Activated B cell treated with CpG ODN at 0.5 μM for 24 hours (primary cell): ENCODE measurements at regions not wholly inside any gene's neighbourhood (a gene's known extent, or its start where the extent isn't known, plus 50 kb on each side); places are given as distances from the start of the nearest gene placed in this dataset.

ENCODE experiments used
- ATAC-seq: fragments of 200-7000 bp; cut with Tn5 transposase; one replicate; pipeline ENCODE4 v1.10.0; 2021; ENCODE audit warnings: low read depth, mild to moderate bottlenecking, moderate library complexity
- CTCF ChIA-PET: fragments of 350-600 bp; sonication (Branson Sonifier 250); formaldehyde crosslinking; loops from one replicate; lab custom pipeline; 2021; ENCODE audit warnings: antibody characterized with exemption; lab: Charles Lee
- POLR2A ChIA-PET: fragments of 350-600 bp; sonication (Branson Sonifier 250); formaldehyde crosslinking; loops from one replicate; lab custom pipeline; 2021; ENCODE audit warnings: antibody characterized with exemption; lab: Charles Lee
- DNase-seq: peaks from one replicate; pipeline ENCODE4 v3.0.0; 2022
- H3K27ac Mint-ChIP-seq: one replicate; pipeline ENCODE4 v1.8.0; 2020; ENCODE audit warnings: mixed read lengths
- H3K27me3 Mint-ChIP-seq: one replicate; pipeline ENCODE4 v1.8.0; 2021; ENCODE audit warnings: mixed read lengths
- H3K36me3 Mint-ChIP-seq: one replicate; pipeline ENCODE4 v1.8.0; 2021; ENCODE audit warnings: low read depth, mixed read lengths
- H3K4me1 Mint-ChIP-seq: one replicate; pipeline ENCODE4 v1.8.0; 2021; ENCODE audit warnings: mixed read lengths
- H3K4me3 Mint-ChIP-seq: one replicate; pipeline ENCODE4 v1.8.0; 2020; ENCODE audit warnings: mild to moderate bottlenecking, mixed read lengths
- H3K9me3 Mint-ChIP-seq: one replicate; pipeline ENCODE4 v1.8.0; 2020; ENCODE audit warnings: mixed read lengths
- intact Hi-C: fragments of 100-400 bp; cut with micrococcal nuclease; formaldehyde crosslinking; loops from one replicate; pipeline ENCODE4 v1.15.1; 2024
- TF ChIP-seq, protein P1 (sequence below): fragments of 200-600 bp; IDR thresholded peaks from one replicate; pipeline ENCODE4 v1.8.0; 2022; ENCODE audit warnings: antibody characterized with exemption, mild to moderate bottlenecking

DNA sequence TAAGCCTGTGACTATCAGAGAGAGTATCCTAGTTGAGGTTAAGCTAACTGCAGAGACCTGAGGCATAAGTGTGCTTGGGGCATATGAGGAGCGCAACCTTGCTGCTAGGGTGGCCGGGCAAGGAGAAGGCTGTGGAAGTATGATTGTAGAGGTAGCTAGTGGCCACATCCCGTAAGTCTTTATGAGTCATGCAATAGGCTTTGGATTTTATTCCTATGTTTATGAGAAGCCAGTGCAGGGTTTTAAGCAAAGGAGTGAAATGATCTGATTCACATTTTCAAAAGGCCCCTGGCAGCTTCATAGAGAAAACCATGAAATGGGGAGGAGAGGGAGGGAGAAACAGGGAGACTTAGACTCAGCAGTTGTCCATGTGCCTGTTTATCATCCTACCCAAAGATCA lies 92.1 kb upstream of the WDFY3 start:
- CTCF ChIA-PET, result no interaction called here
- ATAC-seq (no peak), DNase-seq (no peak)
- intact Hi-C loops, result no loop called here
- Mint-ChIP-seq H3K36me3 (no peaks in the 10 kb centered on the region), H3K27me3 (peaks cover 10% of the 10 kb centered on the region), H3K4me1 (no peaks in the 10 kb centered on the region), H3K4me3 (no peak overlapping the region), H3K9me3 (no peaks in the 10 kb centered on the region), H3K27ac (no peak overlapping the region)
- POLR2A ChIA-PET, result no interaction called here
- TF ChIP-seq, protein P1, sequence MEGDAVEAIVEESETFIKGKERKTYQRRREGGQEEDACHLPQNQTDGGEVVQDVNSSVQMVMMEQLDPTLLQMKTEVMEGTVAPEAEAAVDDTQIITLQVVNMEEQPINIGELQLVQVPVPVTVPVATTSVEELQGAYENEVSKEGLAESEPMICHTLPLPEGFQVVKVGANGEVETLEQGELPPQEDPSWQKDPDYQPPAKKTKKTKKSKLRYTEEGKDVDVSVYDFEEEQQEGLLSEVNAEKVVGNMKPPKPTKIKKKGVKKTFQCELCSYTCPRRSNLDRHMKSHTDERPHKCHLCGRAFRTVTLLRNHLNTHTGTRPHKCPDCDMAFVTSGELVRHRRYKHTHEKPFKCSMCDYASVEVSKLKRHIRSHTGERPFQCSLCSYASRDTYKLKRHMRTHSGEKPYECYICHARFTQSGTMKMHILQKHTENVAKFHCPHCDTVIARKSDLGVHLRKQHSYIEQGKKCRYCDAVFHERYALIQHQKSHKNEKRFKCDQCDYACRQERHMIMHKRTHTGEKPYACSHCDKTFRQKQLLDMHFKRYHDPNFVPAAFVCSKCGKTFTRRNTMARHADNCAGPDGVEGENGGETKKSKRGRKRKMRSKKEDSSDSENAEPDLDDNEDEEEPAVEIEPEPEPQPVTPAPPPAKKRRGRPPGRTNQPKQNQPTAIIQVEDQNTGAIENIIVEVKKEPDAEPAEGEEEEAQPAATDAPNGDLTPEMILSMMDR, result no peak

DNA sequence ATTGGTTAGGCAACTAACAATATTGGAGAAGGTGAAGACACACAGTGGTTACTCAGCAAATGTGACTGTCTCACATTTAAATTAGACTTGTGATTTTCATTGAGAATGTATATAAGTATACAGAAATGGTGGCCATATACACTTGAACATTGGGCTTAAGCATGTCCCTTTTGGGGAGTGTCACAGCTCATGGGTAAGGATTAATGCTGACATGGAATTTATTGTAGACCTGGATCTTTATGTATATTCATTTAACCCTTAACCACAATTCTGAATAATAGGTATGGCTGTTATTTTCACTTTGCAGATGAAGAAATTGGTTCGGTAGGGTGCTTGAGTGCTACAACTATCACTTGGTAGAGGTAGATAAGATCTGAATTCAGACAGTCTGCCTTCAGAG lies 95.5 kb upstream of the WDFY3 start:
- Mint-ChIP-seq H3K4me1 (no peaks in the 10 kb centered on the region), H3K27me3 (peaks cover 14% of the 10 kb centered on the region), H3K36me3 (no peaks in the 10 kb centered on the region), H3K27ac (no peak overlapping the region), H3K9me3 (no peaks in the 10 kb centered on the region), H3K4me3 (no peak overlapping the region)
- POLR2A ChIA-PET, result no interaction called here
- CTCF ChIA-PET, result no interaction called here
- intact Hi-C loops, result no loop called here
- no peak for DNase-seq
- no peak for ATAC-seq
- TF ChIP-seq, protein P1, result no peak

DNA sequence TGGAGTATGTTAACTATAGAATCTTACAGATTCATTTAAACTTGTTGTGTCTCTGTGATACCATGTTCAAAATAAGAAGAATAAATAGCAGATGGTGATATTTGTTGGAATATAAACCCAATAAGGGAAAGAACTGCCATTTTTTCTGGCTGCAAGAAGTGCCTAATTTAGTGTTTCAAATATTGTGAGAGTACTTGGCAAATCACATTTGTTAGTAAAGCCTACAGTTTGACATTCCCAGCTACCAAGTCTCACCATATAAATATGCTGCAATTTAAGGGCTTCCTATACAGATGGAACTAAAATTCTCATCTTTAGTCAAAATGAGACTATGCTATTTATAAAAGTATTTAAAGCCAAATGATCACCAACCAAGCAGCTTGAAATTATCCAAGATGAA lies 96.0 kb upstream of the WDFY3 start:
- DNase-seq (no peak), ATAC-seq (no peak)
- Mint-ChIP-seq H3K27ac (no peak overlapping the region), H3K4me1 (no peaks in the 10 kb centered on the region), H3K4me3 (no peak overlapping the region), H3K27me3 (peaks cover 14% of the 10 kb centered on the region), H3K9me3 (no peaks in the 10 kb centered on the region), H3K36me3 (no peaks in the 10 kb centered on the region)
- intact Hi-C loops, result no loop called here
- POLR2A ChIA-PET, result no interaction called here
- CTCF ChIA-PET, result no interaction called here
- TF ChIP-seq, protein P1, result no peak

DNA sequence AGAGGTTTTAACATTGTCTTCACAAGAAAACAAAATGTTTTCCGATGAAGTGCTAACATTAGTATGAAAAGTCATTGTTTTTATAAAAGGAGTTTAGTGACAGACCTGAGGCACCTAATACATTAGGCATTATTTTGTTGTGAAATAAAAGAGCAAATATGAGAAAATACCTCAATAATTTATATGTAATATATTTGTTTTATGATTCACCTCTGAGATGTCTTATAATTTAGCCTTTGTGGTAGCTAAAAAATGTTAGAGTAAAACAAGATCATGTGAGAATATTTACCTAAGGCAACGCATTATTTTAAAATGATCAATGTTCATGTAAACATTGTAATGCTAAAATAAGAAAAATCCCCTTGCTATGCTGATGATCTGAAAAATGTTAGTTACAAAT lies 100.9 kb upstream of the WDFY3 start:
- H3K27ac Mint-ChIP-seq, result no peak overlapping the region
- peaks cover 11% of the 10 kb centered on the region for H3K27me3 Mint-ChIP-seq
- no peak for ATAC-seq
- H3K9me3 Mint-ChIP-seq, result no peaks in the 10 kb centered on the region
- H3K4me1 Mint-ChIP-seq, result no peaks in the 10 kb centered on the region
- intact Hi-C loops, result no loop called here
- POLR2A ChIA-PET, result no interaction called here
- no peak overlapping the region for H3K4me3 Mint-ChIP-seq
- no peaks in the 10 kb centered on the region for H3K36me3 Mint-ChIP-seq
- no peak for DNase-seq
- TF ChIP-seq, protein P1, result no peak
- CTCF ChIA-PET, result interaction anchor here (1.1 kb wide), 1 partner anchor 33 kb away, joined by 3 read pairs; no protein-coding TSS in a partner anchor

DNA sequence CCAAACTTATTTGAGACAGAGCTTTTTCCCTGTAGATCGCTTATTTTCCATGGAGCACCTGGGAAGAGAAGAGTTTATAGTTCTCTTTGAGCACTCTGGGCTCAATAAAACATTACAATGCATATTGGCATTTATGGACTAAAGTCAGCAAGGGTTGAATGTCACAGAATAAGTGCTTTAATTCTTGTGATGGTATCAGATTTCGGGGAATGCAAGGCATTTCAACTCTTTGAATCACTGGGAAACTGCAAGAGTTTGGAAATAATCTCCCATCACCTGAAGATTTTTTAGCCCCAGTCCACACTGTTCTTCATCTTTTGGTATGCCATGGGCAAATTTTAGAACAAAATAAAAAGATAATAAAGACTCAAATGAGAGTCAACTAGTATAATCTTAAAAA lies 111.5 kb upstream of the WDFY3 start:
- ATAC-seq (no peak), DNase-seq (no peak)
- intact Hi-C loops, result no loop called here
- POLR2A ChIA-PET, result no interaction called here
- Mint-ChIP-seq H3K4me3 (no peak overlapping the region), H3K27me3 (peaks cover 15% of the 10 kb centered on the region), H3K27ac (no peak overlapping the region), H3K36me3 (no peaks in the 10 kb centered on the region), H3K9me3 (peaks cover 2% of the 10 kb centered on the region), H3K4me1 (peaks cover 5% of the 10 kb centered on the region)
- TF ChIP-seq, protein P1, result no peak
- CTCF ChIA-PET, result interaction anchor here (0.8 kb wide), 1 partner anchor 966 kb away, joined by 3 read pairs; no protein-coding TSS in a partner anchor
